ENCODE measurements at regions not wholly inside any gene's neighbourhood (a gene's known extent, or its start where the extent isn't known, plus 50 kb on each side); places are given as distances from the start of the nearest gene placed in this dataset.

DNA sequence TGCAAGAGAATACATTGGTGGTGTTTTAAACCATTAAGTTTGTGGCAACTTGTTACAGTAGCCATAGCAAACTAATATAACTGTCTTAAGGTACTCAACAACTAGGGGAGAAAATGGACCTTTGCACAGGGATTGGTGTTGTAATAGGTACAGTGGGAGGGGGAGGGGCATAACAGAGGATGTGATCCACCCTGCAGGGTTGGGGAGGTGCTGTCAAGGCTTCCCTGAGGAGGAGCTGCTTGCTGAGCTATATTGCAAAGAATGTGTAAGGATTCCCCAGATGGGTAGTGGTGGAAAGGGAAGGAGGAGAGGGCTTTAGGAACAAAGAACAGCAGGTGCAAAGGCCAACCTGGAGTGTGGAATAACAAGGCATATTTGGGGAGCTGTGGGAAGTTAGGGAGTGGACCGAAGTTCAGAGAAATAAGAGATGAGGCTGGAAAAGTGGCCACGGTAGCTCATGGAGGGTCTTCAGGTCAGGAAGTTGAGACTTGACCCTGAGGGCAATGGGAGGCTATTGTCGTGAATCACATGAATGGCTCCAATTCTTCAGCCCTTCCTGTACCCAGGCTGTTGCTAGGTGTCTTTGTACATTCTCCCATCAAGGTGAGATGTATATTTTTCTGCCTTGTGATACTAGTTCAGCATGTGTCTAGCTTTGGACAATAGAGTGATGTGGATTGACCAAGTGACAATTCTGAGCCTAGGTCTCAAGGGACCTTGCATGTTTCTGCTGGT, 168.6 kb upstream of the CSF3R start:
- Histone ChIP-seq H3K9me3 (ENCODE audit: control insufficient read depth, insufficient read depth, low read length) (no peaks in the 10 kb centered on the region), H3K27ac (ENCODE audit: low read depth, low read length) (no peak overlapping the region), H3K27me3 (ENCODE audit: control insufficient read depth, insufficient read depth, low read length) (peaks cover 2% of the 10 kb centered on the region), H3K4me3 (ENCODE audit: low read depth, low read length) (no peak overlapping the region)
- CTCF ChIA-PET: interaction anchor here (0.7 to 2.9 kb wide), 3 partner anchors 13 to 675 kb away, joined by 3 to 14 read pairs (median 3); no protein-coding TSS in a partner anchor
- no peak for TF ChIP-seq CTCF (IDR thresholded peaks at IDR 0.05; ENCODE audit: low read depth, low read length)
- POLR2A ChIA-PET: no interaction called here
- DNase-seq (ENCODE audit: low read depth, low spot score): no peak

DNA sequence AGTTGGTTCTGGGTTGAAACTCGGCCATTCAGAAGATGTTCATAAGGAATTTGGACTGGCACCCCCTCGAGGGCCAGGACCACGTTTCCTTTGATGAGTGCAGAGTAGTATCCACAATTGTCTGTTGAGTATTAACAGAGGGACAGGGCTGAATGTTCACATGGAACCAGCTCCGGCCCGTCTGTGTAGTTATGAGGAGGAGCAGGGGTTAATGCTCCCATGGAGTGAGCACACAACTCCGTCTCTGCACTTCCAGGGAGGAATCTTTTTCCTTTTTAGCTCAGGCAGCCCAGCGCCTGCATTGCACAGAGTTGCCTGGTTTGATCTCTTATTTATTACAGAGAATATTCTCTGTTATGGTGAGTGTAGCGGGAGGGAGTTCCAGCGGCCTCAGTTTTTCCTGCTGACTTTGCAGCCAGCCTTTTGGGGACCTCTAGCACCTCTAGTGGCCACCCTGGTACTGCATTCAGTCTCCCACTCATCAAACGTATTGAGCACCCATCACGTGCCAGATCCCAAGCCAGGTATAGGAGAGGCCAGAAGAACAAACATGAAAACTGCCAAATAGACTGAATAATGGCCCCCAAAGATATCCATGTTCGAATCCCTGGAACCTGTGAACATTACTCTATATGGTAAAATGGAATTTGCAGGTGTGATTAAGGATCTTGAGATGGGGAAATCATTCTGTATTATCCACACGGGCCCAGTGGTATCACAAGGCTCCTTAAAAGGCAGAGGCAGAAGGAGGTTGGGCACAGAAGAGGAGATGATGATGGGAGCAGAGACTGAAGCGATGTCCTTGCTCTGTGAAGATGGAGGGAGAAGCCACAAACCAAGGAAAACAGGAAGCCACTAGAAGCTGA, 167.7 kb upstream of the CSF3R start:
- no peak overlapping the region for H3K4me3 ChIP-seq (ENCODE audit: low read depth, low read length)
- TF ChIP-seq CTCF (IDR thresholded peaks at IDR 0.05; ENCODE audit: low read depth, low read length): peak; percentile 93
- no peak overlapping the region for H3K27ac ChIP-seq (ENCODE audit: low read depth, low read length)
- CTCF ChIA-PET: interaction anchor here (1.4 to 2.9 kb wide), 3 partner anchors 12 to 74 kb away, joined by 5 to 14 read pairs (median 5); no protein-coding TSS in a partner anchor
- peak; percentile 1 for DNase-seq (ENCODE audit: low read depth, low spot score)
- peaks cover 7% of the 10 kb centered on the region for H3K27me3 ChIP-seq (ENCODE audit: control insufficient read depth, insufficient read depth, low read length)
- POLR2A ChIA-PET: no interaction called here
- no peaks in the 10 kb centered on the region for H3K9me3 ChIP-seq (ENCODE audit: control insufficient read depth, insufficient read depth, low read length)

- ChIA-PET CTCF (no interaction called here), POLR2A (no interaction called here)
- TF ChIP-seq CTCF (IDR thresholded peaks at IDR 0.05; ENCODE audit: low read depth, low read length): no peak
- no peak overlapping the region for H3K27ac ChIP-seq (ENCODE audit: low read depth, low read length)
- no peak for DNase-seq (ENCODE audit: low read depth, low spot score)
- peaks cover 10% of the 10 kb centered on the region for H3K27me3 ChIP-seq (ENCODE audit: control insufficient read depth, insufficient read depth, low read length)
- no peak overlapping the region for H3K4me3 ChIP-seq (ENCODE audit: low read depth, low read length)
- no peaks in the 10 kb centered on the region for H3K9me3 ChIP-seq (ENCODE audit: control insufficient read depth, insufficient read depth, low read length)
Observed at GRCh38 chr1:36645867-36646266, 163.2 kb upstream of the CSF3R start.

DNA sequence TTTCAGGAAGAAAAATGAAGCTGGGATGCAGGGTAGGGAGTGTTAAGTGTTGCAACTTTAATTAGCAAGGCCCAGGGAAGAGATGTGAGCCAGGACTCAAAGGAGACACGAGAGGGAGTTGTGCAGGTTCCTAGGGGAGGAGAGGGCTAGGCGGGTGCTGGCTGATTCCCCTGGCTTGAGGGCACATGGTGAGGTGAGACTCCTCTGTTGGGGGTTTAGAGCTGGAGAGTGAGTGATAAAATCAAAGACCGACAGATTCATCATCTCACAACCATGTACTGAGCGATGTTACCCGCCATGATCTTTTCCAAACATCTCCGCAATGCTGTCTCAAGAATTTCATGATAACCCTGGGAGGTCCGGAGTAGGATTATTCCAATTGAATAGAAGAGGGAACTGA, 161.8 kb upstream of the CSF3R start:
- no peaks in the 10 kb centered on the region for H3K9me3 ChIP-seq (ENCODE audit: control insufficient read depth, insufficient read depth, low read length)
- H3K4me3 ChIP-seq (ENCODE audit: low read depth, low read length): no peak overlapping the region
- H3K27me3 ChIP-seq (ENCODE audit: control insufficient read depth, insufficient read depth, low read length): peaks cover 10% of the 10 kb centered on the region
- H3K27ac ChIP-seq (ENCODE audit: low read depth, low read length): no peak overlapping the region
- no peak for TF ChIP-seq CTCF (IDR thresholded peaks at IDR 0.05; ENCODE audit: low read depth, low read length)
- ChIA-PET POLR2A (no interaction called here), CTCF (no interaction called here)
- DNase-seq (ENCODE audit: low read depth, low spot score): no peak

All from AG04450 (cell line).